DOHH2 (cell line): ENCODE measurements at regions not wholly inside any gene's neighbourhood (a gene's known extent, or its start where the extent isn't known, plus 50 kb on each side); places are given as distances from the start of the nearest gene placed in this dataset.

ENCODE experiments used
- H3F3A ChIP-seq: fragments of 200-600 bp; sonication (generic), shearing (Covaris generic); 2 replicates; pipeline ENCODE4 v1.6.0; 2016; ENCODE audit warnings: antibody characterized with exemption, mild to moderate bottlenecking; ENCODE audit not compliant: control insufficient read depth, insufficient read depth
- H3K27ac ChIP-seq: fragments of 200-600 bp; sonication (generic); 2 replicates; pipeline ENCODE4 v1.5.1; 2014; ENCODE audit warnings: low read depth, mild to moderate bottlenecking, low read length, moderate library complexity
- H3K27me3 ChIP-seq: fragments of 200-600 bp; sonication (generic); 2 replicates; pipeline ENCODE4 v1.6.1; 2014; ENCODE audit warnings: mild to moderate bottlenecking, low read length, mixed read lengths; ENCODE audit not compliant: control insufficient read depth
- H3K36me3 ChIP-seq: fragments of 200-600 bp; sonication (generic); 2 replicates; pipeline ENCODE4 v1.6.1; 2014; ENCODE audit warnings: mild to moderate bottlenecking, low read length, moderate library complexity, mixed read lengths; ENCODE audit not compliant: control insufficient read depth
- H3K4me1 ChIP-seq: fragments of 200-600 bp; sonication (generic); 2 replicates; pipeline ENCODE4 v1.6.1; 2014; ENCODE audit warnings: mild to moderate bottlenecking, low read length, mixed read lengths; ENCODE audit not compliant: control insufficient read depth
- H3K4me2 ChIP-seq: fragments of 200-600 bp; sonication (generic); 2 replicates; pipeline ENCODE4 v1.6.0; 2014; ENCODE audit warnings: mild to moderate bottlenecking, low read length, moderate library complexity
- H3K4me3 ChIP-seq: fragments of 200-600 bp; sonication (generic); 2 replicates; pipeline ENCODE4 v1.5.1; 2014; ENCODE audit warnings: mild to moderate bottlenecking, low read length, mixed read lengths
- H3K79me2 ChIP-seq: fragments of 200-600 bp; sonication (generic); 2 replicates; pipeline ENCODE4 v1.6.1; 2014; ENCODE audit warnings: mild to moderate bottlenecking, low read length, mixed read lengths; ENCODE audit not compliant: control insufficient read depth
- H3K9me2 ChIP-seq: fragments of 200-600 bp; sonication (generic); replicated peaks from 2 replicates; pipeline ENCODE4 v1.6.1; 2014; ENCODE audit warnings: mild to moderate bottlenecking, low read length, mixed read lengths; ENCODE audit not compliant: control insufficient read depth
- H3K9me3 ChIP-seq: fragments of 200-600 bp; sonication (generic); 2 replicates; pipeline ENCODE4 v1.6.1; 2014; ENCODE audit warnings: antibody characterized with exemption, low read length, mixed read lengths; ENCODE audit not compliant: control insufficient read depth, insufficient read depth
- H4K20me1 ChIP-seq: fragments of 200-600 bp; sonication (generic); 2 replicates; pipeline ENCODE4 v1.6.0; 2014; ENCODE audit warnings: low read depth, mild to moderate bottlenecking, antibody characterized with exemption, low read length, moderate library complexity; ENCODE audit not compliant: control insufficient read depth, insufficient read depth
- EZH2phosphoT487 ChIP-seq: fragments of 200-600 bp; sonication (generic); IDR thresholded peaks from 2 replicates; pipeline ENCODE4 v1.6.1; 2017; ENCODE audit warnings: borderline replicate concordance, mild to moderate bottlenecking, antibody characterized with exemption, low read length, moderate library complexity, mixed read lengths
- TF ChIP-seq, protein P1 (sequence below): fragments of 200-600 bp; sonication (generic); IDR thresholded peaks from one replicate; pipeline ENCODE4 v1.5.1; 2014; ENCODE audit warnings: antibody characterized with exemption, mild to moderate bottlenecking, low read depth, low read length; ENCODE audit not compliant: poor library complexity, severe bottlenecking

- H3K36me3 ChIP-seq, result no peaks in the 10 kb centered on the region
- H3K9me3 ChIP-seq, result peaks cover 7% of the 10 kb centered on the region; the same call in 1 of the 2 replicates
- TF ChIP-seq EZH2phosphoT487, result no peak
- TF ChIP-seq, protein P1, sequence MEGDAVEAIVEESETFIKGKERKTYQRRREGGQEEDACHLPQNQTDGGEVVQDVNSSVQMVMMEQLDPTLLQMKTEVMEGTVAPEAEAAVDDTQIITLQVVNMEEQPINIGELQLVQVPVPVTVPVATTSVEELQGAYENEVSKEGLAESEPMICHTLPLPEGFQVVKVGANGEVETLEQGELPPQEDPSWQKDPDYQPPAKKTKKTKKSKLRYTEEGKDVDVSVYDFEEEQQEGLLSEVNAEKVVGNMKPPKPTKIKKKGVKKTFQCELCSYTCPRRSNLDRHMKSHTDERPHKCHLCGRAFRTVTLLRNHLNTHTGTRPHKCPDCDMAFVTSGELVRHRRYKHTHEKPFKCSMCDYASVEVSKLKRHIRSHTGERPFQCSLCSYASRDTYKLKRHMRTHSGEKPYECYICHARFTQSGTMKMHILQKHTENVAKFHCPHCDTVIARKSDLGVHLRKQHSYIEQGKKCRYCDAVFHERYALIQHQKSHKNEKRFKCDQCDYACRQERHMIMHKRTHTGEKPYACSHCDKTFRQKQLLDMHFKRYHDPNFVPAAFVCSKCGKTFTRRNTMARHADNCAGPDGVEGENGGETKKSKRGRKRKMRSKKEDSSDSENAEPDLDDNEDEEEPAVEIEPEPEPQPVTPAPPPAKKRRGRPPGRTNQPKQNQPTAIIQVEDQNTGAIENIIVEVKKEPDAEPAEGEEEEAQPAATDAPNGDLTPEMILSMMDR, result no peak
- H3K27me3 ChIP-seq, result no peaks in the 10 kb centered on the region
- no peak overlapping the region for H3K4me3 ChIP-seq
- no peak overlapping the region for H3K27ac ChIP-seq
- H3K9me2 ChIP-seq, result no peaks in the 10 kb centered on the region
- no peaks in the 10 kb centered on the region for H4K20me1 ChIP-seq
- H3K4me1 ChIP-seq, result peaks cover 33% of the 10 kb centered on the region
- no peak overlapping the region for H3K4me2 ChIP-seq
- H3K79me2 ChIP-seq, result no peaks in the 10 kb centered on the region
- H3F3A ChIP-seq, result no peaks in the 10 kb centered on the region
Observed at GRCh38 chr22:33119044-33119443, 60.9 kb upstream of the SYN3 start.

- Histone ChIP-seq H3K79me2 (no peaks in the 10 kb centered on the region), H3K4me3 (no peak overlapping the region), H3K9me3 (peaks cover 6% of the 10 kb centered on the region; the same call in 1 of the 2 replicates), H3K4me1 (peaks cover 45% of the 10 kb centered on the region), H3K4me2 (no peak overlapping the region), H3K27ac (no peak overlapping the region), H4K20me1 (no peaks in the 10 kb centered on the region), H3K27me3 (no peaks in the 10 kb centered on the region), H3K36me3 (no peaks in the 10 kb centered on the region), H3F3A (peaks cover 6% of the 10 kb centered on the region), H3K9me2 (no peaks in the 10 kb centered on the region)
- TF ChIP-seq, protein P1, result no peak
Observed at GRCh38 chr22:33117821-33118220, 59.6 kb upstream of the SYN3 start.

- Histone ChIP-seq H3K36me3 (no peaks in the 10 kb centered on the region), H4K20me1 (no peaks in the 10 kb centered on the region), H3F3A (peaks cover 13% of the 10 kb centered on the region), H3K27me3 (no peaks in the 10 kb centered on the region), H3K79me2 (no peaks in the 10 kb centered on the region), H3K4me1 (peaks cover 53% of the 10 kb centered on the region), H3K9me2 (no peaks in the 10 kb centered on the region), H3K4me2 (no peak overlapping the region), H3K4me3 (no peak overlapping the region), H3K9me3 (0 out of 2 replicates have a peak, but pooled peaks cover 4% of the 10 kb centered on the region), H3K27ac (no peak overlapping the region)
- no peak for TF ChIP-seq EZH2phosphoT487
- TF ChIP-seq, protein P1, result no peak
Observed at GRCh38 chr22:33116841-33117547, 58.8 kb upstream of the SYN3 start.
